Sigmoid colon (tissue), 6 donors: ENCODE measurements at regions not wholly inside any gene's neighbourhood (a gene's known extent, or its start where the extent isn't known, plus 50 kb on each side); places are given as distances from the start of the nearest gene placed in this dataset.

ENCODE experiments used
- DNase-seq: peaks from one replicate; pipeline ENCODE4 v3.0.0-alpha.2; 2019
- H3K27ac ChIP-seq, 4 donors: fragments of 200-600 bp; sonication (generic); one replicate each; pipeline ENCODE4 v1.5.1; 2016 to 2019; ENCODE audit warnings: mild to moderate bottlenecking in 1 of 4
- H3K27me3 ChIP-seq, 3 donors: fragments of 200-600 bp; sonication (generic); one replicate each; pipeline ENCODE4 v1.5.1; 2019; ENCODE audit warnings: mild to moderate bottlenecking in 1 of 3
- H3K36me3 ChIP-seq, 4 donors: fragments of 200-600 bp; sonication (generic); one replicate each; pipeline ENCODE4 v1.5.1; 2016 to 2019
- H3K4me1 ChIP-seq, 4 donors: fragments of 200-600 bp; sonication (generic); one replicate each; pipeline ENCODE4 v1.5.1; 2017 to 2019
- H3K4me3 ChIP-seq, 4 donors: fragments of 200-600 bp; sonication (generic); one replicate each; pipeline ENCODE4 v1.5.1; 2017 to 2019; ENCODE audit warnings: mild to moderate bottlenecking in 2 of 4, moderate library complexity in 1 of 4
- H3K9me3 ChIP-seq, 4 donors: fragments of 200-600 bp in 3 of 4; sonication (generic) in 3 of 4; one replicate each; pipeline versions ENCODE4 v1.5.1 to v1.6.1; 2013 to 2019
- CTCF ChIP-seq, 4 experiments: fragments of 450-650 bp in 3 of 4; fragments of 200-600 bp in 1 of 4; IDR thresholded peaks; one replicate each; pipeline ENCODE4 v1.5.1; 2016 to 2019; ENCODE audit warnings: antibody characterized with exemption in 4 of 4, mild to moderate bottlenecking in 3 of 4, moderate library complexity in 2 of 4
- EP300 ChIP-seq, 4 donors: sonication (generic); formaldehyde crosslinking; IDR thresholded peaks; one replicate each; pipeline ENCODE4 v1.6.1; 2017; ENCODE audit warnings: antibody characterized with exemption in 4 of 4
- POLR2A ChIP-seq, 2 donors: fragments of 450-650 bp; IDR thresholded peaks; one replicate each; pipeline ENCODE4 v1.6.1; 2016; ENCODE audit warnings: antibody characterized with exemption in 2 of 2, mild to moderate bottlenecking in 2 of 2, moderate library complexity in 2 of 2
- POLR2AphosphoS5 ChIP-seq, 4 donors: sonication (generic); formaldehyde crosslinking; IDR thresholded peaks; one replicate each; pipeline ENCODE4 v1.6.1; 2017; ENCODE audit warnings: antibody characterized with exemption in 4 of 4
- WGBS, 2 donors: extraction: QIAGEN DNeasy Blood & Tissue Kit; methylation state at CpG; one replicate each; pipeline ENCODE4 v1.1.7; 2013; 5-methylcytosine and 5-hydroxymethylcytosine counted together
- intact Hi-C: fragments of 100-400 bp; cut with DNase I; formaldehyde crosslinking; loops from one replicate; pipeline ENCODE4 v1.15.1; 2023
- donor health status: healthy with polysubstance abuse.
- donor health status: healthy.

GRCh38 chr15:91664224-91664836, 189.2 kb upstream of the SLCO3A1 start:
- intact Hi-C loops = no loop called here
- 28 to 67% methylated on average over 6 of the region's 6 CpGs for WGBS, 2 donors
- no peak overlapping the region for H3K27ac ChIP-seq

GRCh38 chr15:91665212-91665611, 188.3 kb upstream of the SLCO3A1 start:
- WGBS, 2 donors = 59 to 71% methylated on average over 4 of the region's 4 CpGs
- no peak for DNase-seq
- H3K4me1 ChIP-seq = no peaks in the 10 kb centered on the region
- no peak overlapping the region for H3K27ac ChIP-seq
- peaks cover 0 to 9% (median 0%) of the 10 kb centered on the region in 3 donors for H3K27me3 ChIP-seq
- no peak overlapping the region for H3K4me3 ChIP-seq
- no peak for TF ChIP-seq EP300 (IDR thresholded peaks at IDR 0.05)
- intact Hi-C loops = no loop called here
- H3K9me3 ChIP-seq = peaks cover 0 to 1% (median 0%) of the 10 kb centered on the region in 4 donors
- H3K36me3 ChIP-seq = no peaks in the 10 kb centered on the region

More at GRCh38 chr15:91664224-91664836, 189.2 kb upstream of the SLCO3A1 start:
- no peak for TF ChIP-seq POLR2A (IDR thresholded peaks at IDR 0.05)
- TF ChIP-seq CTCF (IDR thresholded peaks at IDR 0.05) = no peak
- no peak for TF ChIP-seq POLR2AphosphoS5 (IDR thresholded peaks at IDR 0.05)
- TF ChIP-seq EP300 (IDR thresholded peaks at IDR 0.05) = no peak
- no peaks in the 10 kb centered on the region for H3K36me3 ChIP-seq
- H3K9me3 ChIP-seq = peaks cover 0 to 1% (median 0%) of the 10 kb centered on the region in 4 donors
- no peak overlapping the region for H3K4me3 ChIP-seq
- DNase-seq = no peak
- H3K27me3 ChIP-seq = peaks cover 0 to 9% (median 0%) of the 10 kb centered on the region in 3 donors
- no peaks in the 10 kb centered on the region for H3K4me1 ChIP-seq

GRCh38 chr15:91668370-91668769, 185.1 kb upstream of the SLCO3A1 start:
- intact Hi-C loops = no loop called here
- no peaks in the 10 kb centered on the region for H3K4me1 ChIP-seq
- no peak for DNase-seq
- 79 to 87% methylated on average over 1 of the region's 1 CpG for WGBS, 2 donors
- no peaks in the 10 kb centered on the region for H3K36me3 ChIP-seq
- peaks cover 0 to 6% (median 0%) of the 10 kb centered on the region in 3 donors for H3K27me3 ChIP-seq
- no peak for TF ChIP-seq CTCF (IDR thresholded peaks at IDR 0.05)
- no peak for TF ChIP-seq POLR2AphosphoS5 (IDR thresholded peaks at IDR 0.05)
- TF ChIP-seq EP300 (IDR thresholded peaks at IDR 0.05) = no peak
- no peak for TF ChIP-seq POLR2A (IDR thresholded peaks at IDR 0.05)
- H3K27ac ChIP-seq = no peak overlapping the region
- peaks cover 0 to 1% (median 0%) of the 10 kb centered on the region in 4 donors for H3K9me3 ChIP-seq
- H3K4me3 ChIP-seq = no peak overlapping the region

- WGBS, 2 donors = 22 to 66% methylated on average over 2 of the region's 2 CpGs
- Histone ChIP-seq H3K4me3 (no peak overlapping the region), H3K27me3 (peaks cover 0 to 3% (median 0%) of the 10 kb centered on the region in 3 donors)
These were observed 183.4 kb upstream of the SLCO3A1 start for GRCh38 chr15:91670108-91670507.

GRCh38 chr15:91678003-91678402, 175.5 kb upstream of the SLCO3A1 start:
- Histone ChIP-seq H3K36me3 (no peaks in the 10 kb centered on the region), H3K27me3 (peaks cover 0 to 1% (median 0%) of the 10 kb centered on the region in 3 donors), H3K4me3 (no peak overlapping the region), H3K9me3 (peaks cover 0 to 10% (median 2%) of the 10 kb centered on the region in 4 donors), H3K4me1 (no peaks in the 10 kb centered on the region), H3K27ac (no peak overlapping the region)
- TF ChIP-seq POLR2AphosphoS5 (IDR thresholded peaks at IDR 0.05) (no peak), CTCF (IDR thresholded peaks at IDR 0.05) (no peak), EP300 (IDR thresholded peaks at IDR 0.05) (no peak)
- intact Hi-C loops = no loop called here
- DNase-seq = no peak
- 77 to 86% methylated on average over 2 of the region's 2 CpGs for WGBS, 2 donors

More at GRCh38 chr15:91670108-91670507, 183.4 kb upstream of the SLCO3A1 start:
- H3K27ac ChIP-seq = no peak overlapping the region
- H3K4me1 ChIP-seq = no peaks in the 10 kb centered on the region
- no peak for DNase-seq
- no peaks in the 10 kb centered on the region for H3K36me3 ChIP-seq
- H3K9me3 ChIP-seq = peaks cover 0 to 10% (median 2%) of the 10 kb centered on the region in 4 donors
- TF ChIP-seq POLR2A (IDR thresholded peaks at IDR 0.05) (no peak), POLR2AphosphoS5 (IDR thresholded peaks at IDR 0.05) (no peak), CTCF (IDR thresholded peaks at IDR 0.05) (no peak), EP300 (IDR thresholded peaks at IDR 0.05) (no peak)
- intact Hi-C loops = no loop called here
